SJCRH30 (cell line): ENCODE measurements at regions not wholly inside any gene's neighbourhood (a gene's known extent, or its start where the extent isn't known, plus 50 kb on each side); places are given as distances from the start of the nearest gene placed in this dataset.
"Not testable (repeated sequence)": the region's sequence is repeated elsewhere in the genome, so short reads cannot be mapped to it uniquely, and the experiment has no call there.

Experiments used
- DNase-seq, 2 experiments: peaks; one replicate each; pipeline ENCODE4 v3.0.0-alpha.2; 2015 to 2020
- H3K27ac ChIP-seq: fragments of 250-450 bp; sonication (Bioruptor Pico); 2 replicates; pipeline ENCODE4 v1.5.1; 2020; ENCODE audit warnings: mild to moderate bottlenecking, moderate library complexity
- H3K27me3 ChIP-seq: fragments of 250-450 bp; sonication (Bioruptor Pico); 2 replicates; pipeline ENCODE4 v1.5.1; 2020; ENCODE audit warnings: mild to moderate bottlenecking, moderate library complexity
- H3K36me3 ChIP-seq: fragments of 250-450 bp; sonication (Bioruptor Pico); 2 replicates; pipeline ENCODE4 v1.5.1; 2020; ENCODE audit warnings: mild to moderate bottlenecking, moderate library complexity
- H3K4me1 ChIP-seq: fragments of 250-450 bp; sonication (Bioruptor Pico); 2 replicates; pipeline ENCODE4 v1.5.1; 2020; ENCODE audit warnings: mild to moderate bottlenecking, moderate library complexity
- H3K4me3 ChIP-seq: fragments of 250-450 bp; sonication (Bioruptor Pico); 2 replicates; pipeline ENCODE4 v1.5.1; 2020; ENCODE audit warnings: mild to moderate bottlenecking, moderate library complexity
- H3K9me3 ChIP-seq: fragments of 250-450 bp; sonication (Bioruptor Pico); replicated peaks from 2 replicates; pipeline ENCODE4 v1.5.1; 2020; ENCODE audit warnings: mild to moderate bottlenecking, moderate library complexity

DNA sequence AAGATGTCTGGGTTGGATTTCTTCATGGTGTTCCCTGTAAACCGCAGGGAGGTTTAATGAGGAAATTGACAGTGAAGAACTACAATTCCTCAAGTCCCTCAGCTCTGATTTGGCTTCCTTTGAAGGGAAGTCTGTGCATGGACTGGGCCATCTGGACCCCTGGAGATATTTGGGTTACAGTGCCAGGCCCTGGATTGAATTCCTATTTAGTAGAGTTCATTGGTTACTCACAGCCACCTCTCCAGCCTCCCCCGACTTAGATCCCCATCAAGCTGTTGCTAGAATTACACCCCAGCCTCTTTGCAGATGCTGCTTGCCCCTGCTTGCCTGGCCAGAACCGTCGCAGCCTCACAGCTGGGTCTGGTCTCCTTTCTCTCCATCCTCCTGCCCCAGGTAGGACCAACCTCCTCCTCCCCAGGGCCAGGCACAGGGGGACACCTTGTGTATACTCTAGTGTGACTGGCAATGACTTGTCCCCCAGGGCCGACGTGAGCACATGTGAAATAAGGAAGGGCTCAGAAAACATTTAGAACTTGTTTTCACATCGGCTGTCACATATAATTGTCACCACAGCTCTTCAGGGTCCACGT lies 93.2 kb upstream of the LRPAP1 start:
- not testable (repeated sequence) for DNase-seq

DNA sequence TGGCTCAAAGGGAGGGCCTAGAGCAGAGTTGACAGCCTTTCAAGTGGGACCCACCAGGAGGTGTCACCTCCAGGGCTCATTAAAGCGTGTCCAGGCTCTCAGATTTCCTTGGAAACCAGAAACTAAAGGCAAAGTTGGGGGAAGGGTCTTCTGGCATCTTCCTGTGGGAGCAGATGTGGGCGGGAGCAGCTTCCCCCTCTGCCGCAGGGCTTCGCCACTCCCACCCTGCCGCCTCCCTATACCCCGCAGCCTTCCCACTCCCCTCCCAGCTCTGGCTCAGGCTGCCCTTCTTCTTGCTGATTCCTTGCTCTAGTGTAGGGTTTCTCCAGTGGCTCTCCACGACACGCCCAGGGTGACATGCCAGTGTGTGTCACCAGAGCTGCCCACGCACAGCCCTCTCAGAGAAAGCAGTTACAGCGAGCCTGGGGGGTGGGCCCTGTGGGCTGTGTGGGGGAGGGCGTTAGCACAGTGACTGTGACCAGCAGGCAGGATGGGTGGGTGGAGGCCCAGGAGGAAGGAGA lies 91.6 kb upstream of the LRPAP1 start:
- not testable (repeated sequence) for H3K36me3 ChIP-seq, H3K4me3 ChIP-seq, H3K27ac ChIP-seq, H3K27me3 ChIP-seq, DNase-seq, H3K9me3 ChIP-seq, H3K4me1 ChIP-seq

More for the DNA sequence above, 93.2 kb upstream of the LRPAP1 start:
- not testable (repeated sequence) for H3K36me3 ChIP-seq, H3K4me1 ChIP-seq, H3K4me3 ChIP-seq, H3K27me3 ChIP-seq, H3K27ac ChIP-seq, H3K9me3 ChIP-seq

DNA sequence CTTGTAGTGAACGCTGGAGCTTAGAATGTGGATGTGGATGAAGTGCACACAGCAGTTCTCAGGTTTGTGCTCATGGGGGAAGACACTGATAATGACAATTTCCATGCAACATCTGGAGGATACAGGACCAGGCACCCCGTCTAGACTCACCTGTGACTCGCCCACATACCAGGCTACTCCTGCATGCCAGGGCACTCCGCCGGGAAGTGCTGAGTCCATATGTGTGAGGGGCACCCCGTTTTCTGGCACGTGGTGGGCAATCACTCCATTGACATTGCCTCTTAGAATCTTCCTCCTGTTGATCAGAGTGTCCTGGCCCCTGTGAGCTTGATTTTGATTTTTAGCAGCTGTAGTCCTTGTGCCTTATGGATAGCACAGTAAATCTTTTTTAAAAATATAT lies 90.9 kb upstream of the LRPAP1 start:
- no peaks in the 10 kb centered on the region for H3K27me3 ChIP-seq
- DNase-seq = no peak
- no peak overlapping the region for H3K27ac ChIP-seq
- H3K36me3 ChIP-seq = no peaks in the 10 kb centered on the region
- H3K9me3 ChIP-seq = peaks cover 2% of the 10 kb centered on the region; the same call in 1 of the 2 replicates
- H3K4me1 ChIP-seq = no peaks in the 10 kb centered on the region
- no peak overlapping the region for H3K4me3 ChIP-seq

DNA sequence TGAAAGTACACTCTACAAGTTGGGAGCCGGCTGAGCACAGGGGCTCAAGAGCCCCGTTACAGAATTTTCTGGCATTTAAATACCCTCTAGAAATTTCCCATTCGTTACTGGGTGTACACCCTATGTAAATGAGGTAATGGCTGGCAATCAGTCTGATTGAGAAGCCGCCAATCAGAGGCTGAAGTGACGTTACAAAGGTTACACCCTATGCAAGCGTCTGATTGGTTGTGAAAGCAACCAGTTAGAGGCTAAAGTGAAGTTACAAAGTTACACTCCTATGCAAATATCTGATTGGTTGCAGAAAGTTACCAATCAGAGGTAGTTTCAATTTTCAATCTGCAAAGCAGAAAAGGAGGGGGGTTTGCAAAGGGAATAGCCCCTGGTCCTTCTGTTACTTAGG lies 88.1 kb upstream of the LRPAP1 start:
- not testable (repeated sequence) for H3K27ac ChIP-seq, H3K4me3 ChIP-seq, H3K27me3 ChIP-seq, H3K36me3 ChIP-seq, DNase-seq, H3K4me1 ChIP-seq, H3K9me3 ChIP-seq

DNA sequence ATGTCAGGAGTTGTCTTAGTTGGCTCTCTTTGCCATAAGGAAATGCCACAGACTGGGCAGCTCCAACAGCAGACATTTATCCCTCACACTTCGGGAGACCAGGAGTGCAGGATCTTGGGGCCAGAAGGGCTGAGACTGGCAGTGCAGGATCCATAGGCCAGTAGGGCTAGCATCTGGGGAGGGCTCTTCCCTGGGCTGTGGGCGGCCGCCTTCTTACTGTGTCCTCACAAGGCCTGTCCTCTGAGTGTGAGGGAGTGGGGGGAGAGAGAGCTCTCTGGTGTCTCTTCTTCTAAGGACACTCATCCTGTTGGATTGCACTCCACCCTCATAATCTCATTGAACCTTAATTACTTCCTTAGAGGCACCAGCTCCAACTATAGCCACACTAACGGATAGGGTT lies 87.5 kb upstream of the LRPAP1 start:
- H3K36me3 ChIP-seq, H3K27me3 ChIP-seq, H3K9me3 ChIP-seq, DNase-seq, H3K27ac ChIP-seq, H3K4me1 ChIP-seq, H3K4me3 ChIP-seq: not testable (repeated sequence)

DNA sequence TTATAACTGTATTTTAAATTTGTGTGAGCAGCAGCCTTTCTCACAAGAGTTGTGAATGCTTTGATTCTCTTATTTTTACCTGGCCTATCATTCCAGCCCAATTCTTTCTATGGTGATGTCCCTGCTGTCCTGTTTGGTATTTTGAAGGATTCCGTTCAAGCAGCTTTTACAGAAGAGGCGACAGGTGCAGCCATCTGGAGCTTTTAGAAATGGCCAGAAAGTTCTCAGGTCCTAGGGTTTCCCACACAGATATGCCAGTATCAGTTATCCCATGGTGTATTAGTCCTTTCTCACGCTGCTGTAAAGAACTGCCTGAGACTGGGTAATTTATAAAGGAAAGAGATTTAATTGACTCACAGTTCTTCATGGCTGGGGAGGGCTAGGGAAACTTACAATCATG lies 86.1 kb upstream of the LRPAP1 start:
- not testable (repeated sequence) for H3K4me3 ChIP-seq, H3K36me3 ChIP-seq, DNase-seq, H3K27ac ChIP-seq, H3K4me1 ChIP-seq, H3K9me3 ChIP-seq, H3K27me3 ChIP-seq

DNA sequence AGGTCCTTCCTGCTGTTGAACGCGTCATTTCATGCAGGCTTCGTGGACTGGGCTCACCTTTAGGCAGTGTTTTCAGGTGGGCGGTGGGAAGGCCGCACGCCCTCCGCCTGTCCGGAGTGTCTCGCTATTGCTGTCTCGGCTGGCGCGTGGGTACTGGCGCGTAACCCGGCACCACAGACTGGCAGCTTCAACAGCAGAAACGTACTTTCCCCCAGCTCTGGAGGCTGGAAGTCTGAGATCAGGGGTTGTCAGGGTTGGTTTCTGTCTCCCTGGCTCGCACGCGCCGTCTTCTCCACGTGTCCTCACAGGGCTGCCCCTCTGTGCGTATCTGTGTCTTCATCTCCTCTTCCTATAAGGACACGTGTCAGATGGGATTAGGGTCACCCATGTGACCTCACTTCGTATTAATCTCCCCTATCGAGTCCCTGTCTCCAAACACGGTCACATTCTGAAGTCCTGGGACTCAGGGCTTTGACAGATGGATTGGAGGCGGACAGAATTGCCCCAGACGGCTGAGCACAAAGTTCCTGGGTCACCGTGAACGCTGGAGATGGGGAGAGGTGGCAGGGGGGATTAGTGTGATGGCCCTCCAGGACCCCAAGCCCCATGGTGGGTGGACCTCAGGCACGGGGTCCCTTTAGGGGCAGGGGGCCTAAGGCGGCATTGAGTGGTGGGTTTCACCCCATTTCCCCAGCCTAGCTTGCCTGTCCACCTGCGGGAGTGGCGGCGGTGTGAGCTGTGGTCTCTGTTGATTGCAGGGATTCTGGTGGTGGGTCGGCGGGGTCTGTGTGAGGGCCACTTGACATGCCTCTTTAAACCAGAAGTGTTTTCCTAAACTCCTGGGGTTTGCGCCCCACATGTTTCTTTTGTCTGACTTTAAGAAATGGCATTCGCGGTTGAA lies 83.4 kb upstream of the LRPAP1 start:
- Histone ChIP-seq H3K9me3 (no peaks in the 10 kb centered on the region; the same call in 1 of the 2 replicates), H3K27me3 (no peaks in the 10 kb centered on the region), H3K4me1 (no peaks in the 10 kb centered on the region), H3K4me3 (no peak overlapping the region), H3K27ac (no peak overlapping the region), H3K36me3 (no peaks in the 10 kb centered on the region)
- no peak for DNase-seq

DNA sequence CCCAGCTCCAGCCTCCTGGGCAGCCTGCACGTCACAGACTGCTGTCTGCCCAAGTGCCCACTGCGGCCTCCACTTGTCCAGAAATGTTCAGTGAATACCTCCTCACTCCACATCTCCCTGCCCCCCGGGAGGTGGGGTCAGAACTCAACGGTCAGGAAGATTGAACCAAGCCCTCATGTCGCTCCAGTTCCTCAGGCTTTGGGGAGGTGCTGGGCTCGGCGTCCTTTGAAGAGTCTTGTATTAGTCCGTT lies 82.4 kb upstream of the LRPAP1 start:
- no peaks in the 10 kb centered on the region; the same call in 1 of the 2 replicates for H3K9me3 ChIP-seq
- DNase-seq = no peak
- no peaks in the 10 kb centered on the region for H3K27me3 ChIP-seq

DNA sequence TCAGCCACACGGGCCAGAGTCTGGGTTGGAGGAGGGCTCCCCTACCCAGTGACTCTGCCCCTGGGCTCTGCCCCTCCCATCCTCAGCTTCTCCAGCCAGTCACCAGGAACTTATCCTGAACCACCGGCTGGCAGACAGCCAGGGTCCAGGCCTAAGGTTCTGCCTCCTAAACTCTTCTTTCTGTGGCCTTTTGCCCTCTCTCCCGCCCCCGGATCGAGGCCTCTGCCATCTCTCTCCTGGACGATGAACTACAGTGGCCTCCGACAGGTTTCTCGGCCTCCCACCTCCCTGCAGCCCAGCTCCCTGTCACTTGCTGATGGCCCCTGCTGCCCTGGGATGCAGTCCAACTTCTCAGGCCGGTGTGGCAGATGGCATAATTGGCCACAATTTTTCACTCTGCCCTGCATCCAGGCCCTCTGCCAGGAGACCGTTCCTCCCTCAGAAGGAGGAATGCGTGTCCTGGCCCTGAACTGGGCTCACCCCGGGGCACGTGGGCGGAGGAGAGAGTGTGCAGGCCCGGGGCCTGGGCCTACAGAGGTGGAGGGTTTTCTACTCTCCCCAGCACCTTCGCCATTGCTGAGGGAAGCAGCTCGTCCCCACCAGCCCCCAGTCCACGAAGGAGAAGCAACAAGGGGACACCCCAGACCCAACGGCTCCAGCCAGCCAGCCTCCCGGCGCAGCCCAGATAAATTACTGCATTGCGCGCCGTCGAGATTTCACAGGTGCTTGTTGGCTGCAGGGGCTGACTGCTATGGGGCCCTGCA lies 81.9 kb upstream of the LRPAP1 start:
- H3K9me3 ChIP-seq = no peaks in the 10 kb centered on the region; the same call in 1 of the 2 replicates
- no peaks in the 10 kb centered on the region for H3K36me3 ChIP-seq
- no peaks in the 10 kb centered on the region for H3K4me1 ChIP-seq
- H3K4me3 ChIP-seq = no peak overlapping the region
- no peak overlapping the region for H3K27ac ChIP-seq
- H3K27me3 ChIP-seq = no peaks in the 10 kb centered on the region
- DNase-seq = no peak

More for the DNA sequence above, 82.4 kb upstream of the LRPAP1 start:
- Histone ChIP-seq H3K27ac (no peak overlapping the region), H3K36me3 (no peaks in the 10 kb centered on the region), H3K4me1 (no peaks in the 10 kb centered on the region), H3K4me3 (no peak overlapping the region)

DNA sequence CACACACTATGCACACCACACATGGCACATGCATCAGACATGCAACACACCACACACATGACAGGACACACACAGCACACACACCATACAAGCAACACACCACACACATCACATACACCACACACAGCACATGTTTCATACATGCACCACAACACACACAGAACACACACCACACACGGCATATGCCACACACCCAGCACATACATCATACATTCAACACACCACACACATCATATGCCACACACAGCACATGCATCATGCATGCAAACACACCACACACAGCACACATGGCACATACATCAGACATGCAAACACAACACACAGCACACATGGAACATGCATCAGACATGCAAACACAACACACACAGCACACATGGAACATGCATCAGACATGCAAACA lies 80.7 kb upstream of the LRPAP1 start:
- H3K4me3 ChIP-seq = no peak overlapping the region
- no peaks in the 10 kb centered on the region for H3K27me3 ChIP-seq
- H3K9me3 ChIP-seq = no peaks in the 10 kb centered on the region; the same call in 1 of the 2 replicates
- no peak overlapping the region for H3K27ac ChIP-seq
- peaks cover 3% of the 10 kb centered on the region for H3K4me1 ChIP-seq
- no peaks in the 10 kb centered on the region for H3K36me3 ChIP-seq
- no peak for DNase-seq

DNA sequence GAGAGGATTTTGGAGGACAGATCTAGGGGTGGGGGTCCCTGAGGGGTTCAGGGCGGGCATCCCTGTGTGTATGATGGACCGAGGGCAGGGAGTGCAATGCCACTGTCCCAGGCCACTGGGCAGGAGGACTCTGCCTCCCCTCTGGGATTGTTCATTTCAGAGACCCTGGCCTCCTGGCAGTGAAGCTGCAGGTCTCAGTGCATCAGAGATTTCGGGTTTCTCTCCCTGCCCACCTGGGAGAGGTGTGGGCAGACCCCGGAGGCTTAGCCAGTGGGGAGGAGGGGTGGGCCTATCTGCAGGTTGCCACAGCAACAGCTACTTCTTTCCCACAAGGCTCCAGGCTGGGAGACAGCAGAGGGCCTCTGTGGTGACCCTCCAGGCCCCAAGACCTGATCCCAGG lies 80.1 kb upstream of the LRPAP1 start:
- no peaks in the 10 kb centered on the region for H3K27me3 ChIP-seq
- no peaks in the 10 kb centered on the region for H3K36me3 ChIP-seq
- no peaks in the 10 kb centered on the region; the same call in 1 of the 2 replicates for H3K9me3 ChIP-seq
- H3K27ac ChIP-seq = no peak overlapping the region
- peaks cover 3% of the 10 kb centered on the region for H3K4me1 ChIP-seq
- H3K4me3 ChIP-seq = no peak overlapping the region
- no peak for DNase-seq

DNA sequence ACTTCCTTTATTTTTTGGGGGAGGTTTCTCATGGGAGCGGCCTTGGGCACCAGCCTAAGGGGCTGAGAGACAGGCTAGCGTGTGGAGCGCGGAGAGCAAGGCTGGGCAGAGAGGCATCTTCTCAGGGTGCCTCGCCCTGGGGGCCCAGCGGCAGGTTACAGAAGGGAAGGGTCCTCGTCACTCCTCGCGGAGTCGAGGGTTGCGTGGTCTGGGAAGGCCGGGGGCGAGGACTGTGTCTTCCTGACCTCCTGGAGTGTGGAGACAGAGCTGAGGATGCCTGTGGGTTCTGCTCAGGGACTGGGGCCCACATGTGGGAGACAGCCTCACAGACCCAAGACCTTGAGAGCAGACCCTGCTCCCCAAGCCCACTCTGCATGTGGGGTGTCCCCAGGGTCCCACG lies 79.6 kb upstream of the LRPAP1 start:
- Histone ChIP-seq H3K9me3 (no peaks in the 10 kb centered on the region; the same call in 1 of the 2 replicates), H3K36me3 (no peaks in the 10 kb centered on the region), H3K4me1 (peaks cover 3% of the 10 kb centered on the region), H3K4me3 (no peak overlapping the region), H3K27me3 (no peaks in the 10 kb centered on the region), H3K27ac (no peak overlapping the region)
- no peak for DNase-seq

DNA sequence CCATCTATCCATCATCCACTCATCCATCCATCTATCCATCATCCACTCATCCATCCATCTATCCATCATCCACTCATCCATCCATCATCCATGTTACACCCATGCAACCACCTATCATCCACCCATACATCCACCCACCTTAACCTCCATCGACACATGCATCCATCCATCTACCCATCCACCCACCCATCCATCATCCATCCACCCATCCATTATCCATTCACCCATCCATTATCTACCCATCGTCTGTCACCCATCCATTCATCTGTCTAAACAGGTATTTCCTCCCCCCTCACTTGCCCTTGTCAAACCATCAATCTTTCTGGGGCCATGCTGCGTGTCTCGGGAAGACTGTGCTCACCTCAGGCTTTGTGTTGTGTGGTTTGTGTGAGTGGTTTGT lies 78.6 kb upstream of the LRPAP1 start:
- not testable (repeated sequence) for H3K36me3 ChIP-seq, DNase-seq, H3K9me3 ChIP-seq, H3K4me3 ChIP-seq, H3K27ac ChIP-seq, H3K4me1 ChIP-seq, H3K27me3 ChIP-seq

DNA sequence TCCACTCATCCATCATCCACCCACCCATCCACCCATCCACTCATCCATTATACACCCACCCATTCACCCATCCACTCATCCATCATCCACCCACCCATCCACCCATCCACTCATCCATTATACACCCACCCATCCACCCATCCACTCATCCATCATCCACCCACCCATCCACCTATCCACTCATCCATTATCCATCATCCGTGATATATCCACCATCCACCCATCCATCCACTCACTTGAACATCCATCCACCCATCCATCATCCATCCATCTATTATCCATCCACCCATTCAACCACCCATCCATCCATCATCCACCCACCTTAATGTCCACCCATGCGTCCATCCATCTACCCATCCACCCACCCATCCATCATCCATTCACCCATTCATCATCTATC lies 77.7 kb upstream of the LRPAP1 start:
- DNase-seq, H3K4me3 ChIP-seq, H3K9me3 ChIP-seq, H3K27me3 ChIP-seq, H3K27ac ChIP-seq, H3K36me3 ChIP-seq, H3K4me1 ChIP-seq: not testable (repeated sequence)
